ENCODE measurements at regions not wholly inside any gene's neighbourhood (a gene's known extent, or its start where the extent isn't known, plus 50 kb on each side); places are given as distances from the start of the nearest gene placed in this dataset.
A peak's percentile ranks its signal among the peaks of the same experiment; 100 is the strongest.

GRCh38 chr22:49517667-49518185 lies 309.9 kb downstream of the BRD1 start:
- Histone ChIP-seq H3K27me3 (ENCODE audit: low read length) (no peaks in the 10 kb centered on the region), H3K9ac (ENCODE audit: low read length) (no peak overlapping the region), H3K4me3 (ENCODE audit: low read length) (no peak overlapping the region), H3K9me3 (ENCODE audit: low read length) (no peaks in the 10 kb centered on the region), H3K27ac (ENCODE audit: low read length) (no peak overlapping the region), H3K36me3 (ENCODE audit: insufficient read depth, low read length) (no peaks in the 10 kb centered on the region), H4K20me1 (ENCODE audit: insufficient read depth, low read depth, low read length) (no peaks in the 10 kb centered on the region; the same call in 1 of the 2 replicates), H3K4me1 (ENCODE audit: low read length) (peaks cover 61% of the 10 kb centered on the region), H3K79me2 (ENCODE audit: low read length) (peaks cover 4% of the 10 kb centered on the region; the same call in 1 of the 2 replicates), H2AFZ (ENCODE audit: low read length) (no peak overlapping the region), H3K4me2 (ENCODE audit: low read depth, low read length, poor library complexity, severe bottlenecking) (no peak overlapping the region), H3K9me2 (replicated peaks; ENCODE audit: insufficient read depth, low read length) (no peaks in the 10 kb centered on the region)
- DNase-seq = no peak

GRCh38 chr22:49517211-49517610 lies 310.5 kb downstream of the BRD1 start:
- Histone ChIP-seq H3K4me1 (ENCODE audit: low read length) (peaks cover 63% of the 10 kb centered on the region), H3K36me3 (ENCODE audit: insufficient read depth, low read length) (no peaks in the 10 kb centered on the region), H3K4me3 (ENCODE audit: low read length) (no peak overlapping the region), H2AFZ (ENCODE audit: low read length) (no peak overlapping the region), H3K9me3 (ENCODE audit: low read length) (no peaks in the 10 kb centered on the region), H3K79me2 (ENCODE audit: low read length) (peaks cover 4% of the 10 kb centered on the region; the same call in 1 of the 2 replicates), H3K27me3 (ENCODE audit: low read length) (no peaks in the 10 kb centered on the region), H3K9ac (ENCODE audit: low read length) (no peak overlapping the region), H3K9me2 (replicated peaks; ENCODE audit: insufficient read depth, low read length) (no peaks in the 10 kb centered on the region), H4K20me1 (ENCODE audit: insufficient read depth, low read depth, low read length) (no peaks in the 10 kb centered on the region; the same call in 1 of the 2 replicates), H3K27ac (ENCODE audit: low read length) (no peak overlapping the region), H3K4me2 (ENCODE audit: low read depth, low read length, poor library complexity, severe bottlenecking) (no peak overlapping the region)
- DNase-seq = no peak

- H3K36me3 ChIP-seq (ENCODE audit: insufficient read depth, low read length) = peaks cover 6% of the 10 kb centered on the region; the same call in 1 of the 2 replicates
- H3K27ac ChIP-seq (ENCODE audit: low read length) = peak overlapping the region; percentile 94
- peak overlapping the region; percentile 69 for H3K4me2 ChIP-seq (ENCODE audit: low read depth, low read length, poor library complexity, severe bottlenecking)
- no peak for DNase-seq
- 0 out of 2 replicates have a peak overlapping the region, but pooled peaks have one; percentile 64 for H3K9ac ChIP-seq (ENCODE audit: low read length)
- peaks cover 4% of the 10 kb centered on the region; the same call in 1 of the 2 replicates for H3K9me3 ChIP-seq (ENCODE audit: low read length)
- H3K79me2 ChIP-seq (ENCODE audit: low read length) = peaks cover 4% of the 10 kb centered on the region
- H2AFZ ChIP-seq (ENCODE audit: low read length) = no peak overlapping the region
- H3K9me2 ChIP-seq (replicated peaks; ENCODE audit: insufficient read depth, low read length) = no peaks in the 10 kb centered on the region
- H4K20me1 ChIP-seq (ENCODE audit: insufficient read depth, low read depth, low read length) = no peaks in the 10 kb centered on the region
- no peaks in the 10 kb centered on the region for H3K27me3 ChIP-seq (ENCODE audit: low read length)
- peak overlapping the region; percentile 50; the same call in 1 of the 2 replicates for H3K4me3 ChIP-seq (ENCODE audit: low read length)
- peaks cover 64% of the 10 kb centered on the region for H3K4me1 ChIP-seq (ENCODE audit: low read length)
These were observed 312.2 kb downstream of the BRD1 start for GRCh38 chr22:49515475-49515874.

GRCh38 chr22:49514641-49515040 lies 313.0 kb downstream of the BRD1 start:
- Histone ChIP-seq H3K36me3 (ENCODE audit: insufficient read depth, low read length) (peaks cover 9% of the 10 kb centered on the region; the same call in 1 of the 2 replicates), H3K79me2 (ENCODE audit: low read length) (peaks cover 10% of the 10 kb centered on the region), H2AFZ (ENCODE audit: low read length) (no peak overlapping the region), H3K9me3 (ENCODE audit: low read length) (peaks cover 4% of the 10 kb centered on the region; the same call in 1 of the 2 replicates), H4K20me1 (ENCODE audit: insufficient read depth, low read depth, low read length) (no peaks in the 10 kb centered on the region), H3K9ac (ENCODE audit: low read length) (peak overlapping the region; percentile 64), H3K4me2 (ENCODE audit: low read depth, low read length, poor library complexity, severe bottlenecking) (peak overlapping the region; percentile 69), H3K27me3 (ENCODE audit: low read length) (no peaks in the 10 kb centered on the region), H3K27ac (ENCODE audit: low read length) (peak overlapping the region; percentile 94), H3K9me2 (replicated peaks; ENCODE audit: insufficient read depth, low read length) (no peaks in the 10 kb centered on the region), H3K4me1 (ENCODE audit: low read length) (peaks cover 64% of the 10 kb centered on the region), H3K4me3 (ENCODE audit: low read length) (peak overlapping the region; percentile 50)
- peak; percentile 92 for DNase-seq

GRCh38 chr22:49514211-49514610 lies 313.5 kb downstream of the BRD1 start:
- peaks cover 64% of the 10 kb centered on the region for H3K4me1 ChIP-seq (ENCODE audit: low read length)
- H4K20me1 ChIP-seq (ENCODE audit: insufficient read depth, low read depth, low read length) = no peaks in the 10 kb centered on the region
- H3K36me3 ChIP-seq (ENCODE audit: insufficient read depth, low read length) = peaks cover 9% of the 10 kb centered on the region; the same call in 1 of the 2 replicates
- H3K4me2 ChIP-seq (ENCODE audit: low read depth, low read length, poor library complexity, severe bottlenecking) = peak overlapping the region; percentile 69
- H3K27me3 ChIP-seq (ENCODE audit: low read length) = no peaks in the 10 kb centered on the region
- H3K9me3 ChIP-seq (ENCODE audit: low read length) = peaks cover 4% of the 10 kb centered on the region; the same call in 1 of the 2 replicates
- peak overlapping the region; percentile 50 for H3K4me3 ChIP-seq (ENCODE audit: low read length)
- no peak for DNase-seq
- H3K27ac ChIP-seq (ENCODE audit: low read length) = peak overlapping the region; percentile 94
- no peaks in the 10 kb centered on the region for H3K9me2 ChIP-seq (replicated peaks; ENCODE audit: insufficient read depth, low read length)
- H3K9ac ChIP-seq (ENCODE audit: low read length) = peak overlapping the region; percentile 64
- H2AFZ ChIP-seq (ENCODE audit: low read length) = no peak overlapping the region
- H3K79me2 ChIP-seq (ENCODE audit: low read length) = peaks cover 14% of the 10 kb centered on the region

GRCh38 chr22:49513358-49513851 lies 314.3 kb downstream of the BRD1 start:
- Histone ChIP-seq H4K20me1 (ENCODE audit: insufficient read depth, low read depth, low read length) (no peaks in the 10 kb centered on the region), H3K79me2 (ENCODE audit: low read length) (peaks cover 16% of the 10 kb centered on the region), H3K4me3 (ENCODE audit: low read length) (no peak overlapping the region; the same call in 1 of the 2 replicates), H3K36me3 (ENCODE audit: insufficient read depth, low read length) (peaks cover 9% of the 10 kb centered on the region; the same call in 1 of the 2 replicates), H3K9me3 (ENCODE audit: low read length) (peaks cover 4% of the 10 kb centered on the region; the same call in 1 of the 2 replicates), H3K4me1 (ENCODE audit: low read length) (peaks cover 57% of the 10 kb centered on the region), H3K4me2 (ENCODE audit: low read depth, low read length, poor library complexity, severe bottlenecking) (peak overlapping the region; percentile 69), H2AFZ (ENCODE audit: low read length) (no peak overlapping the region), H3K9me2 (replicated peaks; ENCODE audit: insufficient read depth, low read length) (no peaks in the 10 kb centered on the region), H3K9ac (ENCODE audit: low read length) (no peak overlapping the region), H3K27ac (ENCODE audit: low read length) (peak overlapping the region; percentile 94), H3K27me3 (ENCODE audit: low read length) (no peaks in the 10 kb centered on the region)
- peak; percentile 59 for DNase-seq

GRCh38 chr22:49512487-49513165 lies 315.0 kb downstream of the BRD1 start:
- Histone ChIP-seq H3K27ac (ENCODE audit: low read length) (peak overlapping the region; percentile 94), H2AFZ (ENCODE audit: low read length) (no peak overlapping the region), H3K4me3 (ENCODE audit: low read length) (no peak overlapping the region)

More at GRCh38 chr22:49512487-49513165, 315.0 kb downstream of the BRD1 start:
- peaks cover 16% of the 10 kb centered on the region for H3K79me2 ChIP-seq (ENCODE audit: low read length)
- no peak for DNase-seq
- H3K9me2 ChIP-seq (replicated peaks; ENCODE audit: insufficient read depth, low read length) = no peaks in the 10 kb centered on the region
- H3K9me3 ChIP-seq (ENCODE audit: low read length) = peaks cover 4% of the 10 kb centered on the region; the same call in 1 of the 2 replicates
- H3K9ac ChIP-seq (ENCODE audit: low read length) = no peak overlapping the region
- no peaks in the 10 kb centered on the region for H3K27me3 ChIP-seq (ENCODE audit: low read length)
- H3K4me1 ChIP-seq (ENCODE audit: low read length) = peaks cover 57% of the 10 kb centered on the region
- H4K20me1 ChIP-seq (ENCODE audit: insufficient read depth, low read depth, low read length) = no peaks in the 10 kb centered on the region
- H3K4me2 ChIP-seq (ENCODE audit: low read depth, low read length, poor library complexity, severe bottlenecking) = peak overlapping the region; percentile 0
- H3K36me3 ChIP-seq (ENCODE audit: insufficient read depth, low read length) = peaks cover 9% of the 10 kb centered on the region; the same call in 1 of the 2 replicates

Data from Karpas-422 (cell line).